HepG2 (cell line): ENCODE measurements at regions not wholly inside any gene's neighbourhood (a gene's known extent, or its start where the extent isn't known, plus 50 kb on each side); places are given as distances from the start of the nearest gene placed in this dataset.

ENCODE experiments used
- ATAC-seq: fragments of 200-7000 bp; cut with Tn5 transposase; 3 replicates; pipeline ENCODE4 v1.9.1; 2020; ENCODE audit warnings: mild to moderate bottlenecking, moderate library complexity
- BruUV-seq: library from RNA; stranded (reverse); fragments of 400-500 nt; replicated peaks from 2 replicates; lab custom pipeline; 2021; lab: Mats Ljungman, UMichigan
- CTCF ChIA-PET: fragments of 300-600 bp; formaldehyde crosslinking; extraction: SDS; loops from one replicate; lab custom pipeline; 2021; ENCODE audit warnings: low total read pairs, inconsistent platforms, low intra/inter-chr PET ratio; lab: Yijun Ruan, JAX
- POLR2A ChIA-PET: fragments of 350-600 bp; sonication (Branson Sonifier 250); formaldehyde crosslinking; loops from one replicate; lab custom pipeline; 2020; ENCODE audit warnings: antibody characterized with exemption, inconsistent platforms; lab: Yijun Ruan, JAX
- DNase-seq: peaks from one replicate; pipeline ENCODE4 v3.0.0-alpha.2; 2015; ENCODE audit warnings: low spot score
- FAIRE-seq: peaks from 3 replicates; lab custom pipeline; 2011; peaks lifted over from hg19 to GRCh38; lab: Jason Lieb, UNC
- H2AFZ ChIP-seq: one replicate; pipeline ENCODE4 v1.6.1; 2011; ENCODE audit warnings: low read length, inconsistent platforms
- H3K27ac ChIP-seq: fragments of 300-600 bp; 3 replicates; pipeline ENCODE4 v1.8.0; 2011; ENCODE audit warnings: mixed run types, mild to moderate bottlenecking, mixed read lengths, low read length, inconsistent platforms; ENCODE audit not compliant: insufficient read depth; ENCODE audit errors: extremely low read length
- H3K27me3 ChIP-seq, 2 experiments: fragments of 200-600 bp in 1 of 2; 2 replicates in 1 of 2; 3 replicates in 1 of 2; pipeline versions ENCODE4 v1.6.0 to v1.8.0; 2011; ENCODE audit warnings: low read length in 2 of 2, mild to moderate bottlenecking in 2 of 2, moderate library complexity in 2 of 2, inconsistent platforms in 1 of 2; ENCODE audit not compliant: insufficient read depth in 2 of 2, control insufficient read depth in 1 of 2
- H3K36me3 ChIP-seq, 2 experiments: fragments of 200-600 bp in 1 of 2; replicated peaks in 1 of 2; 2 replicates in 1 of 2; 3 replicates in 1 of 2; pipeline versions ENCODE4 v1.5.1 to v1.8.0; 2011; ENCODE audit warnings: low read length in 2 of 2, inconsistent platforms in 1 of 2; ENCODE audit not compliant: insufficient read depth in 2 of 2, control insufficient read depth in 1 of 2
- H3K4me1 ChIP-seq: 2 replicates; pipeline ENCODE4 v1.5.1; 2012; ENCODE audit warnings: low read length, inconsistent platforms; ENCODE audit not compliant: insufficient read depth
- H3K4me2 ChIP-seq: 2 replicates; pipeline ENCODE4 v1.6.0; 2011; ENCODE audit warnings: low read depth, low read length, inconsistent platforms
- H3K4me3 ChIP-seq, 3 experiments: fragments of 200-600 bp in 1 of 3; sonication (generic), shearing (Covaris generic) in 1 of 3; replicated peaks in 1 of 3; 2 replicates each; pipeline ENCODE4 v1.5.1; 2011 to 2016; ENCODE audit warnings: low read length in 3 of 3, inconsistent platforms in 2 of 3, low read depth in 2 of 3, mild to moderate bottlenecking in 2 of 3, control low read depth in 1 of 3, mixed read lengths in 1 of 3; ENCODE audit not compliant: insufficient read depth in 1 of 3
- H3K79me2 ChIP-seq: one replicate; pipeline ENCODE4 v1.6.1; 2011; ENCODE audit warnings: low read length, inconsistent platforms; ENCODE audit not compliant: insufficient read depth
- H3K9ac ChIP-seq: 2 replicates; pipeline ENCODE4 v1.6.0; 2011; ENCODE audit warnings: mild to moderate bottlenecking, low read depth, low read length, inconsistent platforms; ENCODE audit not compliant: insufficient read depth
- H3K9me3 ChIP-seq: 2 replicates; pipeline ENCODE4 v1.5.1; 2012; ENCODE audit warnings: mild to moderate bottlenecking, low read length
- H4K20me1 ChIP-seq: 2 replicates; pipeline ENCODE4 v1.6.0; 2011; ENCODE audit warnings: inconsistent platforms, mild to moderate bottlenecking, low read length, moderate library complexity; ENCODE audit not compliant: insufficient read depth
- FOXJ3 ChIP-seq: sonication (generic); formaldehyde crosslinking; IDR thresholded peaks from 2 replicates; pipeline ENCODE4 v1.4.0; 2020; ENCODE audit warnings: missing genetic modification reagents, mild to moderate bottlenecking, borderline replicate concordance
- MEIS2 ChIP-seq: sonication (generic); formaldehyde crosslinking; IDR thresholded peaks from 2 replicates; pipeline ENCODE4 v1.9.0; 2021; ENCODE audit warnings: mild to moderate bottlenecking, missing genetic modification reagents
- YEATS4 ChIP-seq: sonication (generic); formaldehyde crosslinking; IDR thresholded peaks from 2 replicates; pipeline ENCODE4 v1.4.0; 2020; ENCODE audit warnings: missing genetic modification reagents, borderline replicate concordance
- ZBTB1 ChIP-seq: sonication (generic); formaldehyde crosslinking; IDR thresholded peaks from 2 replicates; pipeline ENCODE4 v1.4.0; 2020; ENCODE audit warnings: missing genetic modification reagents, borderline replicate concordance
- ZNF430 ChIP-seq: sonication (generic); formaldehyde crosslinking; IDR thresholded peaks from 2 replicates; pipeline ENCODE4 v1.9.0; 2021; ENCODE audit warnings: mild to moderate bottlenecking, missing genetic modification reagents
- ZNF660 ChIP-seq: sonication (generic); formaldehyde crosslinking; IDR thresholded peaks from 2 replicates; pipeline ENCODE4 v1.5.1; 2020; ENCODE audit warnings: mild to moderate bottlenecking, low read depth, missing genetic modification reagents, borderline replicate concordance
- ZNF672 ChIP-seq: sonication (generic); formaldehyde crosslinking; IDR thresholded peaks from 2 replicates; pipeline ENCODE4 v1.8.1; 2022; ENCODE audit warnings: missing genetic modification reagents
- WGBS: methylation state at CpG from one replicate; pipeline ENCODE4 v1.1.6; 2017; ENCODE audit warnings: low lambda C conversion rate; 5-methylcytosine and 5-hydroxymethylcytosine counted together
- in situ Hi-C: cut with HindIII; loops from 2 replicates; pipeline ENCODE4 v1.10.0; 2017; ENCODE audit warnings: low pct_unique_long_range_greater_than_20kb; ENCODE audit not compliant: extremely low pct_ligation_motif_present
- intact Hi-C: fragments of 100-400 bp; cut with micrococcal nuclease; formaldehyde crosslinking; loops from one replicate; pipeline ENCODE4 v1.10.0; 2022; ENCODE audit not compliant: unreplicated experiment
- TF ChIP-seq, protein P1 (sequence below): IDR thresholded peaks from 2 replicates; pipeline ENCODE4 v1.6.1; 2012; ENCODE audit warnings: inconsistent platforms
- TF ChIP-seq, protein P2 (sequence below): IDR thresholded peaks from 2 replicates; pipeline ENCODE4 v1.6.1; 2016; ENCODE audit warnings: mild to moderate bottlenecking
- TF ChIP-seq, protein P3 (sequence below): sonication (generic); formaldehyde crosslinking; IDR thresholded peaks from 2 replicates; pipeline ENCODE4 v1.5.0; 2020; ENCODE audit warnings: missing genetic modification reagents
- TF ChIP-seq, protein P4 (sequence below), 2 experiments: fragments of 450-650 bp in 1 of 2; sonication (generic) in 1 of 2; formaldehyde crosslinking in 1 of 2; IDR thresholded peaks; 2 replicates each; pipeline versions ENCODE4 v1.6.1 to v1.8.0; 2016 to 2022; ENCODE audit warnings: antibody characterized with exemption in 1 of 2, mild to moderate bottlenecking in 1 of 2, missing genetic modification reagents in 1 of 2
- TF ChIP-seq, protein P5 (sequence below): sonication (generic); formaldehyde crosslinking; IDR thresholded peaks from 2 replicates; pipeline ENCODE4 v1.8.1; 2023; ENCODE audit warnings: mild to moderate bottlenecking, missing genetic modification reagents, borderline replicate concordance

DNA sequence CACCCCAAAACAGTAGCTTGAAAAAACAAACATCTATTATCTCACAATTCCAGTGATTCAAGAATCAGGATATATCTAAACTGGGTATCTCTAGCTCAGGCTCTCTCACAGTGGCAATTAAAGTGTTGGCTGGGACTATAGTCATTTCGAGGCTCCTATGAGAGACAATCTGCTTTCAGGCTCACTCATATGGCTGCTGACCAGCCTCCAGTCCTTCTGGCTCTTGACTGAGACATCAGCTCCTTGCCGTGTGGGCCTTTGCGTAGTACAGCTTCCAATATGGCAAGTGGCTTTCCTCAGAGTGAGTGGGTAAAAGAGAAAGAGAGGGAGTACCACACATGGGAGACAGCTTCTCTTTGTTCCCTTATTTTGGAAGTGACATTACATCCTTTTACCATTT, 327.2 kb downstream of the CENPW start:
- ChIA-PET POLR2A (no interaction called here), CTCF (no interaction called here)
- H2AFZ ChIP-seq: no peak overlapping the region
- H3K4me2 ChIP-seq: no peak overlapping the region
- ATAC-seq (no peak), FAIRE-seq (no peak), DNase-seq (no peak)
- no peaks in the 10 kb centered on the region for H3K4me1 ChIP-seq
- TF ChIP-seq, protein P1, sequence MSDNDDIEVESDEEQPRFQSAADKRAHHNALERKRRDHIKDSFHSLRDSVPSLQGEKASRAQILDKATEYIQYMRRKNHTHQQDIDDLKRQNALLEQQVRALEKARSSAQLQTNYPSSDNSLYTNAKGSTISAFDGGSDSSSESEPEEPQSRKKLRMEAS: no peak
- TF ChIP-seq ZBTB1 (CRISPR knock-in tag): no peak
- TF ChIP-seq, protein P2, sequence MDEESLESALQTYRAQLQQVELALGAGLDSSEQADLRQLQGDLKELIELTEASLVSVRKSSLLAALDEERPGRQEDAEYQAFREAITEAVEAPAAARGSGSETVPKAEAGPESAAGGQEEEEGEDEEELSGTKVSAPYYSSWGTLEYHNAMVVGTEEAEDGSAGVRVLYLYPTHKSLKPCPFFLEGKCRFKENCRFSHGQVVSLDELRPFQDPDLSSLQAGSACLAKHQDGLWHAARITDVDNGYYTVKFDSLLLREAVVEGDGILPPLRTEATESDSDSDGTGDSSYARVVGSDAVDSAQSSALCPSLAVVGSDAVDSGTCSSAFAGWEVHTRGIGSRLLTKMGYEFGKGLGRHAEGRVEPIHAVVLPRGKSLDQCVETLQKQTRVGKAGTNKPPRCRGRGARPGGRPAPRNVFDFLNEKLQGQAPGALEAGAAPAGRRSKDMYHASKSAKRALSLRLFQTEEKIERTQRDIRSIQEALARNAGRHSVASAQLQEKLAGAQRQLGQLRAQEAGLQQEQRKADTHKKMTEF: no peak
- TF ChIP-seq, protein P3, sequence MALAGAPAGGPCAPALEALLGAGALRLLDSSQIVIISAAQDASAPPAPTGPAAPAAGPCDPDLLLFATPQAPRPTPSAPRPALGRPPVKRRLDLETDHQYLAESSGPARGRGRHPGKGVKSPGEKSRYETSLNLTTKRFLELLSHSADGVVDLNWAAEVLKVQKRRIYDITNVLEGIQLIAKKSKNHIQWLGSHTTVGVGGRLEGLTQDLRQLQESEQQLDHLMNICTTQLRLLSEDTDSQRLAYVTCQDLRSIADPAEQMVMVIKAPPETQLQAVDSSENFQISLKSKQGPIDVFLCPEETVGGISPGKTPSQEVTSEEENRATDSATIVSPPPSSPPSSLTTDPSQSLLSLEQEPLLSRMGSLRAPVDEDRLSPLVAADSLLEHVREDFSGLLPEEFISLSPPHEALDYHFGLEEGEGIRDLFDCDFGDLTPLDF (CRISPR knock-in tag): no peak
- no peak for TF ChIP-seq ZNF430 (CRISPR knock-in tag)
- TF ChIP-seq ZNF660 (CRISPR knock-in tag): no peak
- TF ChIP-seq, protein P4, sequence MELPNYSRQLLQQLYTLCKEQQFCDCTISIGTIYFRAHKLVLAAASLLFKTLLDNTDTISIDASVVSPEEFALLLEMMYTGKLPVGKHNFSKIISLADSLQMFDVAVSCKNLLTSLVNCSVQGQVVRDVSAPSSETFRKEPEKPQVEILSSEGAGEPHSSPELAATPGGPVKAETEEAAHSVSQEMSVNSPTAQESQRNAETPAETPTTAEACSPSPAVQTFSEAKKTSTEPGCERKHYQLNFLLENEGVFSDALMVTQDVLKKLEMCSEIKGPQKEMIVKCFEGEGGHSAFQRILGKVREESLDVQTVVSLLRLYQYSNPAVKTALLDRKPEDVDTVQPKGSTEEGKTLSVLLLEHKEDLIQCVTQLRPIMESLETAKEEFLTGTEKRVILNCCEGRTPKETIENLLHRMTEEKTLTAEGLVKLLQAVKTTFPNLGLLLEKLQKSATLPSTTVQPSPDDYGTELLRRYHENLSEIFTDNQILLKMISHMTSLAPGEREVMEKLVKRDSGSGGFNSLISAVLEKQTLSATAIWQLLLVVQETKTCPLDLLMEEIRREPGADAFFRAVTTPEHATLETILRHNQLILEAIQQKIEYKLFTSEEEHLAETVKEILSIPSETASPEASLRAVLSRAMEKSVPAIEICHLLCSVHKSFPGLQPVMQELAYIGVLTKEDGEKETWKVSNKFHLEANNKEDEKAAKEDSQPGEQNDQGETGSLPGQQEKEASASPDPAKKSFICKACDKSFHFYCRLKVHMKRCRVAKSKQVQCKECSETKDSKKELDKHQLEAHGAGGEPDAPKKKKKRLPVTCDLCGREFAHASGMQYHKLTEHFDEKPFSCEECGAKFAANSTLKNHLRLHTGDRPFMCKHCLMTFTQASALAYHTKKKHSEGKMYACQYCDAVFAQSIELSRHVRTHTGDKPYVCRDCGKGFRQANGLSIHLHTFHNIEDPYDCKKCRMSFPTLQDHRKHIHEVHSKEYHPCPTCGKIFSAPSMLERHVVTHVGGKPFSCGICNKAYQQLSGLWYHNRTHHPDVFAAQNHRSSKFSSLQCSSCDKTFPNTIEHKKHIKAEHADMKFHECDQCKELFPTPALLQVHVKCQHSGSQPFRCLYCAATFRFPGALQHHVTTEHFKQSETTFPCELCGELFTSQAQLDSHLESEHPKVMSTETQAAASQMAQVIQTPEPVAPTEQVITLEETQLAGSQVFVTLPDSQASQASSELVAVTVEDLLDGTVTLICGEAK (IDR thresholded peaks at IDR 0.05): no peak
- TF ChIP-seq, protein P4 (CRISPR knock-in tag; IDR thresholded peaks at IDR 0.05): no peak
- no peak for TF ChIP-seq FOXJ3 (CRISPR knock-in tag)
- no peak for TF ChIP-seq MEIS2 (CRISPR knock-in tag)
- TF ChIP-seq, protein P5, sequence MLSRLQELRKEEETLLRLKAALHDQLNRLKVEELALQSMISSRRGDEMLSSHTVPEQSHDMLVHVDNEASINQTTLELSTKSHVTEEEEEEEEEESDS (CRISPR knock-in tag): no peak
- TF ChIP-seq YEATS4: no peak
- TF ChIP-seq ZNF672 (CRISPR knock-in tag): no peak
- in situ Hi-C loops: loop anchor here (25.0 kb wide), 2 partner anchors 305 to 630 kb away; no protein-coding TSS in a partner anchor
- no TSS peak for BruUV-seq
- no peaks in the 10 kb centered on the region for H3K27me3 ChIP-seq
- H3K36me3 ChIP-seq: no peaks in the 10 kb centered on the region
- no peak overlapping the region for H3K27ac ChIP-seq
- intact Hi-C loops: no loop called here
- no peaks in the 10 kb centered on the region for H4K20me1 ChIP-seq
- no peaks in the 10 kb centered on the region for H3K79me2 ChIP-seq
- H3K9ac ChIP-seq: no peak overlapping the region
- H3K4me3 ChIP-seq: no peak overlapping the region
- H3K9me3 ChIP-seq: peaks cover 4% of the 10 kb centered on the region; the same call in 1 of the 2 replicates
- 0% methylated on average over 3 of the region's 3 CpGs for WGBS
